Smooth muscle cell (in vitro differentiated cells): ENCODE measurements at regions not wholly inside any gene's neighbourhood (a gene's known extent, or its start where the extent isn't known, plus 50 kb on each side); places are given as distances from the start of the nearest gene placed in this dataset.
"Not testable (repeated sequence)": the region's sequence is repeated elsewhere in the genome, so short reads cannot be mapped to it uniquely, and the experiment has no call there.

Source experiments
- DNase-seq: peaks from one replicate; lab custom pipeline; 2025; ENCODE audit not compliant: unreplicated experiment; lab: John Stamatoyannopoulos, UW
- H2AFZ ChIP-seq: fragments of 200-600 bp; sonication (generic); 2 replicates; pipeline ENCODE4 v1.6.0; 2016; ENCODE audit warnings: antibody characterized with exemption, low read depth, mild to moderate bottlenecking
- H3F3A ChIP-seq: fragments of 200-600 bp; sonication (generic); 2 replicates; pipeline ENCODE4 v1.6.0; 2017; ENCODE audit warnings: antibody characterized with exemption, low read depth
- H3K27ac ChIP-seq: fragments of 200-600 bp; sonication (generic); 2 replicates; pipeline ENCODE4 v1.5.1; 2016; ENCODE audit warnings: low read depth, mild to moderate bottlenecking
- H3K27me3 ChIP-seq: fragments of 200-600 bp; sonication (generic); 2 replicates; pipeline ENCODE4 v1.6.1; 2016; ENCODE audit warnings: low read depth, mild to moderate bottlenecking
- H3K36me3 ChIP-seq: fragments of 200-600 bp; sonication (generic); 2 replicates; pipeline ENCODE4 v1.5.1; 2016; ENCODE audit warnings: low read depth
- H3K4me1 ChIP-seq: fragments of 200-600 bp; sonication (generic); 2 replicates; pipeline ENCODE4 v1.5.1; 2016; ENCODE audit warnings: low read depth
- H3K4me2 ChIP-seq: fragments of 200-600 bp; sonication (generic); 2 replicates; pipeline ENCODE4 v1.6.0; 2016; ENCODE audit warnings: mild to moderate bottlenecking
- H3K4me3 ChIP-seq: fragments of 200-600 bp; sonication (generic); 2 replicates; pipeline ENCODE4 v1.5.1; 2016; ENCODE audit warnings: mild to moderate bottlenecking
- H3K79me2 ChIP-seq: fragments of 200-600 bp; sonication (generic); 2 replicates; pipeline ENCODE4 v1.6.0; 2016; ENCODE audit warnings: low read depth, mild to moderate bottlenecking
- H3K9ac ChIP-seq: fragments of 200-600 bp; sonication (generic); 2 replicates; pipeline ENCODE4 v1.6.0; 2016; ENCODE audit warnings: low read depth
- H3K9me3 ChIP-seq: fragments of 200-600 bp; sonication (generic); replicated peaks from 2 replicates; pipeline ENCODE4 v1.5.1; 2016; ENCODE audit warnings: low read depth
- H4K20me1 ChIP-seq: fragments of 200-600 bp; sonication (generic); 2 replicates; pipeline ENCODE4 v1.6.0; 2016; ENCODE audit warnings: low read depth
- CTCF ChIP-seq: fragments of 200-600 bp; sonication (generic); IDR thresholded peaks from 2 replicates; pipeline ENCODE4 v1.5.1; 2017; ENCODE audit warnings: borderline replicate concordance, mild to moderate bottlenecking, antibody characterized with exemption; ENCODE audit not compliant: insufficient read depth, poor library complexity, severe bottlenecking
- WGBS: methylation state at CpG from one replicate; pipeline ENCODE4 v1.1.7; 2016; ENCODE audit warnings: low lambda C conversion rate; 5-methylcytosine and 5-hydroxymethylcytosine counted together

GRCh38 chr15:79157631-79158592, 67.3 kb upstream of the RASGRF1 start:
- Histone ChIP-seq H3K9me3 (no peaks in the 10 kb centered on the region), H2AFZ (no peak overlapping the region), H3K4me1 (no peaks in the 10 kb centered on the region), H3K4me2 (no peak overlapping the region), H3K27me3 (peaks cover 4% of the 10 kb centered on the region), H3K27ac (no peak overlapping the region), H4K20me1 (no peaks in the 10 kb centered on the region), H3K4me3 (no peak overlapping the region), H3F3A (no peaks in the 10 kb centered on the region), H3K79me2 (no peaks in the 10 kb centered on the region), H3K9ac (no peak overlapping the region), H3K36me3 (no peaks in the 10 kb centered on the region)
- DNase-seq = no peak
- WGBS = 84% methylated on average over 13 of the region's 13 CpGs
- no peak for TF ChIP-seq CTCF

- no peaks in the 10 kb centered on the region for H3K36me3 ChIP-seq
- no peak overlapping the region for H2AFZ ChIP-seq
- H4K20me1 ChIP-seq = no peaks in the 10 kb centered on the region
- H3K4me1 ChIP-seq = no peaks in the 10 kb centered on the region
- DNase-seq = no peak
- no peak overlapping the region for H3K27ac ChIP-seq
- 82% methylated on average over 7 of the region's 7 CpGs for WGBS
- no peak for TF ChIP-seq CTCF
- H3K9me3 ChIP-seq = no peaks in the 10 kb centered on the region
- no peaks in the 10 kb centered on the region for H3F3A ChIP-seq
- H3K27me3 ChIP-seq = no peaks in the 10 kb centered on the region
- no peak overlapping the region for H3K4me2 ChIP-seq
- no peak overlapping the region for H3K4me3 ChIP-seq
- no peak overlapping the region for H3K9ac ChIP-seq
- H3K79me2 ChIP-seq = no peaks in the 10 kb centered on the region
Measured at GRCh38 chr15:79156704-79157375, 66.3 kb upstream of the RASGRF1 start.

GRCh38 chr15:79154483-79155135, 64.0 kb upstream of the RASGRF1 start:
- H3K4me2 ChIP-seq = no peak overlapping the region

GRCh38 chr15:79144290-79144689, 53.7 kb upstream of the RASGRF1 start:
- not testable (repeated sequence) for H3K36me3 ChIP-seq, H2AFZ ChIP-seq, H3K27me3 ChIP-seq, H3F3A ChIP-seq, H3K4me2 ChIP-seq, H3K9me3 ChIP-seq, DNase-seq, H3K79me2 ChIP-seq, H3K4me3 ChIP-seq, H3K9ac ChIP-seq, H3K27ac ChIP-seq, H3K4me1 ChIP-seq, H4K20me1 ChIP-seq
- 92% methylated on average over 1 of the region's 1 CpG for WGBS

More at GRCh38 chr15:79154483-79155135, 64.0 kb upstream of the RASGRF1 start:
- 41% methylated on average over 9 of the region's 9 CpGs for WGBS
- Histone ChIP-seq H3F3A (no peaks in the 10 kb centered on the region), H3K9ac (no peak overlapping the region), H2AFZ (peak overlapping the region; percentile 13), H3K4me1 (no peaks in the 10 kb centered on the region), H3K36me3 (no peaks in the 10 kb centered on the region), H3K79me2 (no peaks in the 10 kb centered on the region), H3K4me3 (no peak overlapping the region), H4K20me1 (no peaks in the 10 kb centered on the region), H3K27ac (no peak overlapping the region), H3K27me3 (no peaks in the 10 kb centered on the region), H3K9me3 (no peaks in the 10 kb centered on the region)
- no peak for DNase-seq
- TF ChIP-seq CTCF = no peak
